ENCODE measurements at regions not wholly inside any gene's neighbourhood (a gene's known extent, or its start where the extent isn't known, plus 50 kb on each side); places are given as distances from the start of the nearest gene placed in this dataset.
"Not testable (repeated sequence)": the region's sequence is repeated elsewhere in the genome, so short reads cannot be mapped to it uniquely, and the experiment has no call there.

DNA sequence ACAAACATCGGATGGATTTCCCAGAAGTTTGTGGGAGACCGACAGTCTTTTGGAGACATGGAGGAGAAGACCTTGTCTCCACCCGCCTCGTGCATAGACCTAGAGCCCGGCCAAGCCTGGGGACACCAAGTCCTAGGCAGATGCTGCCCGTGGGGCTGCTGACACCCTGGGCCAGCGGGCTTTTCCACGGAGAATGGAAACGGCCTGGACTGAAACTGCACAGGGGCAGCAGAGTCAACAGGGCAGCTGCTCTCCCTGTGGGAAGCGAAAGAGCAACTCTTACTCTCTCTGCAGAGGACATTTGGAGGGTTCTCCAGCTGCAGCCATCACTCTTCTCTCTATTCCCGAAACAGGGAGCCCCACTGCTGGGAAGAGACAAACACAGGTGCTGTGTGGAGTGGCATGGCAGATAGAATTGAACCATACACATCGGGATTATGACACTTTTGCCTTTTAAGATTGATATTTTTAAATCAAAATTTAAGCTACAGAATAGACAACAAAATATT lies 401.2 kb downstream of the THBS2 start:
- no peak for DNase-seq (ENCODE audit: low spot score)

- no peak for DNase-seq (ENCODE audit: low spot score)
These were observed 401.9 kb downstream of the THBS2 start for GRCh38 chr6:168851460-168852375.

- not testable (repeated sequence) for DNase-seq (ENCODE audit: low spot score)
These were observed 403.5 kb downstream of the THBS2 start for GRCh38 chr6:168850027-168850736.

- no peak for DNase-seq (ENCODE audit: low spot score)
These were observed 404.2 kb downstream of the THBS2 start for GRCh38 chr6:168849459-168849858.

- DNase-seq (ENCODE audit: low spot score), result no peak
These were observed 404.8 kb downstream of the THBS2 start for GRCh38 chr6:168848797-168849196.

- DNase-seq (ENCODE audit: low spot score), result no peak
These were observed 404.0 kb downstream of the SMOC2 start for GRCh38 chr6:168844821-168845609.

GRCh38 chr6:168842632-168843212 lies 401.7 kb downstream of the SMOC2 start:
- not testable (repeated sequence) for DNase-seq (ENCODE audit: low spot score)

GRCh38 chr6:168841609-168842278 lies 400.8 kb downstream of the SMOC2 start:
- no peak for DNase-seq (ENCODE audit: low spot score)

- peak; percentile 14 for DNase-seq (ENCODE audit: low spot score)
These were observed 399.9 kb downstream of the SMOC2 start for GRCh38 chr6:168840932-168841331.

DNA sequence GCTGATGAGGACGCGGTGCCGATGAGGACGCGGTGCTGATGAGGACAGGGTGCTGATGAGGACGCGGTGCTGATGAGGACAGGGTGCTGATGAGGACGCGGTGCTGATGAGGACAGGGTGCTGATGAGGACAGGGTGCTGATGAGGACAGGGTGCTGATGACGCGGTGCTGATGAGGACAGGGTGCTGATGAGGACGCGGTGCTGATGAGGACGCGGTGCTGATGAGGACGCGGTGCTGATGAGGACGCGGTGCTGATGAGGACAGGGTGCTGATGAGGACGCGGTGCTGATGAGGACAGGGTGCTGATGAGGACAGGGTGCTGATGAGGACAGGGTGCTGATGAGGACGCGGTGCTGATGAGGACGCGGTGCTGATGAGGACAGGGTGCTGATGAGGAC lies 399.3 kb downstream of the SMOC2 start:
- DNase-seq (ENCODE audit: low spot score), result not testable (repeated sequence)

DNA sequence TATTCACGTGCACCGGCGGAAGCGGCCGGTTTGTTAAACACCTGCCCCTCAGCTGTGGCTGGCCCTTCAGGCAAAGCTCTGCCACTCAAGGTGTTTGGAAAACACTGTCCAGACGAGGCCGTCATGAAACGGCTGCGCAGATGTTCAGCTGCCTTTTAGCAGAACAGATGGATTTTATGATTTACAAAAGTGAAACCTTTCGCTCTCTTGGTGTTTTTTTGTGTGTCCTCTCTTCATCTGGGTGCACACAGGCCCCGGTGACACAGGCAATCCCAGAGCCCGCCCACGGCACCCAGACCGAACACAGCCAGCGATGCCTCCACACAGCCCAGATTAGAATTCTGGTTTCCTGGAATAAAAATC lies 397.0 kb downstream of the SMOC2 start:
- no peak for DNase-seq (ENCODE audit: low spot score)

DNA sequence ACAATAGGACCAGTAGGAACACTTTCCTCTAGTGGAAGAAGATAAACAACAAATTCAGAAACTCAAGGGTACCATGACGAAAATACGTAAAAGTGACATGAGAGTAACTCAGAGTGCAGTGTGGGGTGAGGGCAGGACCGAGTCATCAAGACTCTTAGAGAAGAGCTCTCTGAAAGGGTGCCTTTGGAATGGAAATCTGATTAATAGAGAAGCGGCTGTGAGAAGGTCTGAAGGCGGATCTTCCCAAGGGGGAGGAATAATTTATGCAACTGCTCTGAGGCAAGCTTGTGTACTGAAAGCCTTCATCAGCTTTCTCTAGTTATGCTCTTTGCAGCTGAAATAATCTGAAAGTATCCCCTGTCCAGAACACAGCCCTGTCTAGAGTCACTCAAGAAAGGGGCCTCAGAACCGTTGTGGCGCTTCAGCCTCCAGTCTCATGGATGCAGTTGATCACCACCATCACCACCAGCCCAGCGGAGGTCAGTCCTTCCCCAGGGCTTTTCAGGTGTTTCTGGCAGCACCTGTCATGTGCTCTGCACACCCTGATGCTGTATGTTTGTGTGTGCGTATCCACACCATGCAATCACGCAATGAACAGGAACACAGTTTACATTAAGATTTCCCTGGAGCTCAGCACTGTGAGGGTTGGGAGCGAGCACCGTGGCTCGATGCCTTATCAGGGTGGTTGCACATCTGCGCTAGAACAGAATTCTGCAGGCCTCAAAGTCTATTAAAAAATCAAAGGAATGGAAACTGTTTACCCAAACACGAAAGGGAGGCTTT lies 396.5 kb downstream of the SMOC2 start:
- DNase-seq (ENCODE audit: low spot score), result no peak

GRCh38 chr6:168835991-168836390 lies 395.0 kb downstream of the SMOC2 start:
- no peak for DNase-seq (ENCODE audit: low spot score)

DNA sequence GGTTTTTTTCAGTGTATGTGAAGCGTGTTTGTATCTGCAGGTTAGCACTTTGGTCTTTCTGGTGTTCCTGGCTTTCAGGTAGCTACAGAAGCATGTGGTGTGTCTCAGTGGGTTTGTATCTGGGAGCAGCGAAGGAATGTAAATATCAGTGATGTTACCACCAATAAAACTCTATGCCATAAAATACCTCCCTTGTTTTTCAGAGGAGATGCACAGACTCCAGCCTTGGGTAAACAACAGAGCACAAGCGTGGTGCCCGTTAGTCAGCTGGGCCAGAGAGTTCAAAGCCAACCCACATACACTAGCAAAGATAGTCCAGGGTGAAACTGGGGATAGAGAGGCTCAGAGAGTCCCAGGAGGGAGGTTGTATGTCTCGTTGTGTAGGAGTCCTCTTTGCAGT lies 393.8 kb downstream of the SMOC2 start:
- no peak for DNase-seq (ENCODE audit: low spot score)

GRCh38 chr6:168834042-168834587 lies 393.1 kb downstream of the SMOC2 start:
- no peak for DNase-seq (ENCODE audit: low spot score)

GRCh38 chr6:168828800-168829199 lies 387.8 kb downstream of the SMOC2 start:
- DNase-seq (ENCODE audit: low spot score), result no peak

- DNase-seq (ENCODE audit: low spot score), result no peak
These were observed 387.1 kb downstream of the SMOC2 start for GRCh38 chr6:168828035-168828434.

GRCh38 chr6:168827586-168827871 lies 386.5 kb downstream of the SMOC2 start:
- DNase-seq (ENCODE audit: low spot score), result no peak

GRCh38 chr6:168826726-168827585 lies 386.0 kb downstream of the SMOC2 start:
- DNase-seq (ENCODE audit: low spot score), result no peak

DNA sequence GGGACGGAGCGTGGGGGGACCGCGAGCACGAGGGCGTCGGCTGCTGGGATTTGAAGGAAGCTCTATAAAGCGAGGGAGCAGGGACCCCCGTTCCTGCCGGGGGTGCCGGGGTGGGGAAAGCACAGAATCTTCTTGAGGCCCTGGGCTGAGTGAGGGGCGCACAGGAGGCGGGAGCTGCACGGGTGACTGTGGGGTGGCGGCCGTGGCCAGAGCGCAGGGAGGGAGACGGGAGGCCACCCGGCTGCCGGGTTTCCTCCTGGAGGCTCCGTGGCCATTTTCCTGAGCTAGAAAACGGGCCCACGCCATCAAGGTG lies 385.1 kb downstream of the SMOC2 start:
- no peak for DNase-seq (ENCODE audit: low spot score)
